GM18951 (cell line): ENCODE measurements at regions not wholly inside any gene's neighbourhood (a gene's known extent, or its start where the extent isn't known, plus 50 kb on each side); places are given as distances from the start of the nearest gene placed in this dataset.
"Not testable (repeated sequence)": the region's sequence is repeated elsewhere in the genome, so short reads cannot be mapped to it uniquely, and the experiment has no call there.

Source experiments
- POLR2A ChIP-seq: IDR thresholded peaks from 4 replicates; pipeline ENCODE4 v1.6.1; 2011; ENCODE audit warnings: mild to moderate bottlenecking; ENCODE audit not compliant: insufficient read length, insufficient read depth; ENCODE audit errors: extremely low read depth
- in situ Hi-C: fragments of 300-500 bp; cut with MboI; formaldehyde crosslinking; loops from one replicate; pipeline ENCODE4 v1.12.0; 2022; ENCODE audit warnings: low sequenced_read_pairs, mixed read lengths, inconsistent platforms; ENCODE audit not compliant: unreplicated experiment

GRCh38 chr2:128608921-128609880 lies 290.5 kb upstream of the HS6ST1 start:
- in situ Hi-C loops = no loop called here
- TF ChIP-seq POLR2A = no peak

DNA sequence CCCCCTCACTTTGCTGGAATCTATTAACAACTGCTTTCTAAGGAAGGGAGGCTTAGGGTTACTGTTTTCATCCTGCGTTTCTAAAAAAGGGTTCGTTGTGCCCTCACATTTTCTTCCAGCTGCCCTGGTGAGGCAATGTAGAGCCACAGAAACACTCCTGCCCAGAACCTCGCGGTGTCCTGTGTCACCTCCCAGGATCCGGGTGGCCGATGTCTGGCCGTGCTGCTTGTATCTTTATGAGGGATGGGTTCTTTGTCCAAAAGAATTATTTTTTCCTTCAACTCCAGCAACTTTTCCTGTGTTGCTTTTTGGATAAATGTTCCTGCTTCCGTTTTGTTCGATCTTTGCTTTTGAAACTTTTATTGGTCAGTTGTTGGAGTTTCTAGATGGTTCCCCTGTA lies 291.8 kb upstream of the HS6ST1 start:
- TF ChIP-seq POLR2A = no peak
- in situ Hi-C loops = no loop called here

GRCh38 chr2:128611421-128612320 lies 293.0 kb upstream of the HS6ST1 start:
- in situ Hi-C loops = no loop called here
- no peak for TF ChIP-seq POLR2A

- in situ Hi-C loops = no loop called here
Observed at GRCh38 chr2:128612628-128613027, 294.0 kb upstream of the HS6ST1 start.

GRCh38 chr2:128613351-128613750 lies 294.7 kb upstream of the HS6ST1 start:
- in situ Hi-C loops = no loop called here
- no peak for TF ChIP-seq POLR2A

More at GRCh38 chr2:128612628-128613027, 294.0 kb upstream of the HS6ST1 start:
- TF ChIP-seq POLR2A = no peak

DNA sequence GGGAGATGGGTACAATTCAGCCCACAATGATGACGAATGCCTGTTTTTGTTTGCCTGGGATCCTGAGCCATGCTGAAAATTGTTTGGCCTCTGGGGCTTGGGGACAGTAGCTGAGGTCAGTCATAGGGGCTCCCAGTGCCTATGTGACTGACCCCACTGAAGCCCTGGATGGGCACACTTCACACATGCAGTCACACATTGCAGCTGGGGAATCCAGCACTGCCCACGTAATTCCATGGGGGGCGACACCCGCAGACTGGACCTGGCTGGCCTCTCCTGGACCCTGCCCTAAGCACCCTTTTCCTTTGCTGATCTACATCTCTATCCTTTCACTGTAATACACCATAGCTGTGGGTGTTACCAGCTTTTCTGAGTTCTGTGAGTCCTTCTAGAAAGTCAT lies 295.2 kb upstream of the HS6ST1 start:
- in situ Hi-C loops = no loop called here
- TF ChIP-seq POLR2A = no peak

- in situ Hi-C loops = not testable (repeated sequence)
Observed at GRCh38 chr2:128614907-128615306, 296.2 kb upstream of the HS6ST1 start.

- in situ Hi-C loops = no loop called here
- no peak for TF ChIP-seq POLR2A
Observed at GRCh38 chr2:128615571-128615970, 296.9 kb upstream of the HS6ST1 start.

GRCh38 chr2:128617029-128617590 lies 298.4 kb upstream of the HS6ST1 start:
- in situ Hi-C loops = no loop called here
- no peak for TF ChIP-seq POLR2A

DNA sequence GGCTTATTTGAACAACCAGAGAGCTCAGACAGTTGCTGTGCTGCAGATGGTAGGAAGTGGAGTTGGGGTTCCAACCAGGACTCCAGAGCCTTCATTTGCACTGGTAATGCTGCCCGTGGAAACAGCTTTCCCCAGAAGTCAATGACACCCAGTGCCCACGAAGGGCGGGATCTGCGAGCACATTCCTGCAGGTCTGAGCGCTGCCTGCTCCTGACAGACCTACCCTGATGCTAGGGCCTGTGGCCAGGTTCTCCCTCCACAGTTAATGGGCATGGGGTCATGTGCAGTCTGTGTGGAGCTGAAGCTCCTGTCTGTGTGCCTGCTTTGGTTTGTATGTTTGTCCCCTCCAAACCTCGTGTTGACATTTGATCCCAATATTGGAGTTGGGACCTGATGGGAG lies 299.0 kb upstream of the HS6ST1 start:
- in situ Hi-C loops = no loop called here
- no peak for TF ChIP-seq POLR2A

DNA sequence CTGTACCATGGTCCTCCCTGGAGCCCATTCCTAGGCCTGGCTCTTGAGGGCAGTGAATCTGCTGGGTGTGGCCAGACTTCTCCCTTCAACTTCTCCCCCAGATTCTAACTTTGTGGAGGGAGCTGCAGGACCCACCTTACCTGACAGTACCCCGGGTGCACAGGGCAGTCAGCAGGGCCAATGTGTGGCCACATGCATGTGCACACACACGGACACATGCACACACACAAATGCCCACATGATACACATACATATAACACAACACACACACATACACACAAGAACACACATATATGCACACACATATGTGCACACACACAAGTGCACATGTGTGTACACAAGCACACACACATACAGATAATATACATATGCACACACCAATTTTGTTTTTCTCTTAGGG lies 300.0 kb upstream of the HS6ST1 start:
- in situ Hi-C loops = no loop called here
- TF ChIP-seq POLR2A = no peak

GRCh38 chr2:128619471-128620325 lies 301.0 kb upstream of the HS6ST1 start:
- in situ Hi-C loops = no loop called here
- TF ChIP-seq POLR2A = no peak
